MM.1S (cell line): ENCODE measurements at regions not wholly inside any gene's neighbourhood (a gene's known extent, or its start where the extent isn't known, plus 50 kb on each side); places are given as distances from the start of the nearest gene placed in this dataset.

ENCODE experiments used
- DNase-seq: peaks from one replicate; pipeline ENCODE4 v3.0.0-alpha.2; 2015
- H2AFZ ChIP-seq: fragments of 300-600 bp; sonication (generic); 2 replicates; pipeline ENCODE4 v1.6.0; 2016; ENCODE audit warnings: antibody characterized with exemption, low read length
- H3F3A ChIP-seq: fragments of 300-600 bp; sonication (generic); 2 replicates; pipeline ENCODE4 v1.6.1; 2016; ENCODE audit warnings: mild to moderate bottlenecking, antibody characterized with exemption, low read length, moderate library complexity, mixed read lengths; ENCODE audit not compliant: insufficient read depth
- H3K27ac ChIP-seq: fragments of 300-600 bp; sonication (generic); 2 replicates; pipeline ENCODE4 v1.5.1; 2016; ENCODE audit warnings: mild to moderate bottlenecking, low read length
- H3K27me3 ChIP-seq: fragments of 300-600 bp; sonication (generic); replicated peaks from 2 replicates; pipeline ENCODE4 v1.6.0; 2016; ENCODE audit warnings: low read length; ENCODE audit not compliant: insufficient read depth
- H3K36me3 ChIP-seq: fragments of 300-600 bp; sonication (generic); replicated peaks from 2 replicates; pipeline ENCODE4 v1.6.1; 2016; ENCODE audit warnings: mild to moderate bottlenecking, low read length, mixed read lengths; ENCODE audit not compliant: insufficient read depth
- H3K4me1 ChIP-seq: fragments of 300-600 bp; sonication (generic); 2 replicates; pipeline ENCODE4 v1.6.1; 2016; ENCODE audit warnings: low read length, mixed read lengths
- H3K4me2 ChIP-seq: fragments of 300-600 bp; sonication (generic); 2 replicates; pipeline ENCODE4 v1.6.0; 2016; ENCODE audit warnings: low read depth, low read length
- H3K4me3 ChIP-seq: fragments of 300-600 bp; sonication (generic); 2 replicates; pipeline ENCODE4 v1.5.1; 2016; ENCODE audit warnings: low read length, mixed read lengths
- H3K79me2 ChIP-seq: fragments of 300-600 bp; sonication (generic); 2 replicates; pipeline ENCODE4 v1.6.1; 2016; ENCODE audit warnings: mixed run types, low read length, mixed read lengths
- H3K9ac ChIP-seq: fragments of 300-600 bp; sonication (generic); 2 replicates; pipeline ENCODE4 v1.6.1; 2016; ENCODE audit warnings: low read length, mixed read lengths
- H3K9me2 ChIP-seq: fragments of 300-600 bp; sonication (generic); replicated peaks from 2 replicates; pipeline ENCODE4 v1.6.1; 2016; ENCODE audit warnings: mild to moderate bottlenecking, low read length, mixed read lengths; ENCODE audit not compliant: insufficient read depth
- H3K9me3 ChIP-seq: fragments of 300-600 bp; sonication (generic); replicated peaks from 2 replicates; pipeline ENCODE4 v1.6.1; 2016; ENCODE audit warnings: mild to moderate bottlenecking, low read length, mixed read lengths; ENCODE audit not compliant: insufficient read depth
- H4K20me1 ChIP-seq: fragments of 300-600 bp; sonication (generic); 2 replicates; pipeline ENCODE4 v1.6.1; 2016; ENCODE audit warnings: mild to moderate bottlenecking, low read length, moderate library complexity, mixed read lengths; ENCODE audit not compliant: insufficient read depth
- CTCF ChIP-seq: fragments of 300-600 bp; sonication (generic); IDR thresholded peaks from 2 replicates; pipeline ENCODE4 v1.5.1; 2016; ENCODE audit warnings: antibody characterized with exemption, low read length, mixed read lengths
- EZH2 ChIP-seq: fragments of 300-600 bp; sonication (generic); optimal IDR thresholded peaks from 2 replicates; pipeline ENCODE3; 2017; ENCODE audit warnings: low read depth, mild to moderate bottlenecking, antibody characterized with exemption, low read length, mixed read lengths
- EZH2phosphoT487 ChIP-seq: fragments of 300-600 bp; sonication (generic); IDR thresholded peaks from 2 replicates; pipeline ENCODE4 v1.6.1; 2018; ENCODE audit warnings: antibody characterized with exemption, low read length

- Histone ChIP-seq H3K27me3 (no peaks in the 10 kb centered on the region), H3F3A (no peaks in the 10 kb centered on the region), H3K27ac (no peak overlapping the region), H3K9me3 (no peaks in the 10 kb centered on the region), H3K4me1 (no peaks in the 10 kb centered on the region), H3K4me2 (no peak overlapping the region), H3K9me2 (no peaks in the 10 kb centered on the region), H3K79me2 (no peaks in the 10 kb centered on the region), H4K20me1 (no peaks in the 10 kb centered on the region), H3K36me3 (no peaks in the 10 kb centered on the region), H3K4me3 (no peak overlapping the region), H2AFZ (no peak overlapping the region), H3K9ac (no peak overlapping the region)
- no peak for DNase-seq
- TF ChIP-seq EZH2phosphoT487, result no peak
- TF ChIP-seq CTCF, result no peak
Observed at GRCh38 chr14:98962118-98962517, 309.9 kb downstream of the BCL11B start.

DNA sequence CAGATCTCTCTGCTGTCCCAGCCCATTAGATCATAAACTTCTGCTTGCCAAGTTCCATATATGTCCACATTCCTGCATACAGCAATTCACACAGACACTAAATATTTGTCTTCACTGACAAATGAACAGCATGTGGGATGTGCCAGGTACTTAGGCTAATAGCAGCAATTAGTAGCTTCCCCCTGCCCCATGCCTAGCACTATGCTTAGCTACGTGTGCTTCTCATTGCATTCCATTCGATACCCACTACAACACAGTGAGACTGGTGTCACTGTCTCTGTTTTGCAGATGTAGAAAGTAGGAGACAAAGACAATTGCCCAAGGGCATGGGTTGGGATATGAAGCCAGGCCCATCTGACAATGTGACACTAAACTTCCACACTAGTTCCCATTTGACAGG lies 308.4 kb downstream of the BCL11B start:
- H3K27me3 ChIP-seq, result no peaks in the 10 kb centered on the region
- H3K4me2 ChIP-seq, result no peak overlapping the region
- H3K79me2 ChIP-seq, result no peaks in the 10 kb centered on the region
- DNase-seq, result no peak
- TF ChIP-seq EZH2 (no peak), CTCF (no peak), EZH2phosphoT487 (no peak)
- no peaks in the 10 kb centered on the region for H3K4me1 ChIP-seq
- H3F3A ChIP-seq, result no peaks in the 10 kb centered on the region
- no peaks in the 10 kb centered on the region for H4K20me1 ChIP-seq
- H3K4me3 ChIP-seq, result no peak overlapping the region
- H3K36me3 ChIP-seq, result no peaks in the 10 kb centered on the region
- H3K9me2 ChIP-seq, result no peaks in the 10 kb centered on the region
- H3K27ac ChIP-seq, result no peak overlapping the region
- no peaks in the 10 kb centered on the region for H3K9me3 ChIP-seq
- H2AFZ ChIP-seq, result no peak overlapping the region
- no peak overlapping the region for H3K9ac ChIP-seq

GRCh38 chr14:98964171-98964570 lies 307.8 kb downstream of the BCL11B start:
- H3K27me3 ChIP-seq, result no peaks in the 10 kb centered on the region
- no peaks in the 10 kb centered on the region for H4K20me1 ChIP-seq
- H3K27ac ChIP-seq, result no peak overlapping the region
- H3K36me3 ChIP-seq, result no peaks in the 10 kb centered on the region
- TF ChIP-seq EZH2 (no peak), CTCF (no peak), EZH2phosphoT487 (no peak)
- H3K9ac ChIP-seq, result no peak overlapping the region
- no peaks in the 10 kb centered on the region for H3K9me2 ChIP-seq
- H2AFZ ChIP-seq, result no peak overlapping the region
- no peak overlapping the region for H3K4me2 ChIP-seq
- no peaks in the 10 kb centered on the region for H3F3A ChIP-seq
- no peaks in the 10 kb centered on the region for H3K4me1 ChIP-seq
- H3K4me3 ChIP-seq, result no peak overlapping the region
- no peaks in the 10 kb centered on the region for H3K9me3 ChIP-seq
- no peaks in the 10 kb centered on the region for H3K79me2 ChIP-seq
- DNase-seq, result no peak
